Keratinocyte (primary cell): ENCODE measurements at regions not wholly inside any gene's neighbourhood (a gene's known extent, or its start where the extent isn't known, plus 50 kb on each side); places are given as distances from the start of the nearest gene placed in this dataset.

Experiments used
- DNase-seq: peaks from one replicate; pipeline ENCODE4 v3.0.0-alpha.2; 2011; ENCODE audit warnings: low read depth, missing footprints, low spot score
- FAIRE-seq: peaks from 2 replicates; lab custom pipeline; 2011; peaks lifted over from hg19 to GRCh38; lab: Jason Lieb, UNC
- H2AFZ ChIP-seq: 2 replicates; pipeline ENCODE4 v1.6.0; 2012; ENCODE audit warnings: low read length, control low read depth, inconsistent platforms; ENCODE audit not compliant: control insufficient read depth
- H3K27ac ChIP-seq: 2 replicates; pipeline ENCODE4 v1.5.1; 2011; ENCODE audit warnings: low read length; ENCODE audit not compliant: control insufficient read depth, insufficient read depth
- H3K27me3 ChIP-seq: 3 replicates; pipeline ENCODE4 v1.6.0; 2011; ENCODE audit warnings: low read length; ENCODE audit not compliant: control insufficient read depth, insufficient read depth; ENCODE audit errors: extremely low read depth
- H3K36me3 ChIP-seq, 2 experiments: 2 replicates in 1 of 2; 3 replicates in 1 of 2; pipeline ENCODE4 v1.5.1; 2011; ENCODE audit warnings: low read length in 2 of 2, mild to moderate bottlenecking in 1 of 2; ENCODE audit not compliant: control insufficient read depth in 2 of 2, insufficient read depth in 2 of 2; ENCODE audit errors: extremely low read depth in 1 of 2
- H3K4me1 ChIP-seq: 3 replicates; pipeline ENCODE4 v1.5.1; 2011; ENCODE audit warnings: low read length; ENCODE audit not compliant: control insufficient read depth, insufficient read depth; ENCODE audit errors: extremely low read depth
- H3K4me2 ChIP-seq: 3 replicates; pipeline ENCODE4 v1.6.0; 2011; ENCODE audit warnings: low read depth, low read length; ENCODE audit not compliant: control insufficient read depth, insufficient read depth; ENCODE audit errors: extremely low read depth
- H3K4me3 ChIP-seq, 3 experiments: fragments of 200-600 bp in 1 of 3; sonication (generic) in 1 of 3; 2 replicates in 2 of 3; 3 replicates in 1 of 3; pipeline ENCODE4 v1.5.1; 2011 to 2016; ENCODE audit warnings: low read length in 3 of 3, mild to moderate bottlenecking in 3 of 3, control low read depth in 2 of 3, inconsistent platforms in 1 of 3, low read depth in 1 of 3, mixed read lengths in 1 of 3, mixed run types in 1 of 3, moderate library complexity in 1 of 3; ENCODE audit not compliant: control insufficient read depth in 2 of 3, insufficient read depth in 2 of 3; ENCODE audit errors: extremely low read depth in 1 of 3
- H3K79me2 ChIP-seq: 2 replicates; pipeline ENCODE4 v1.6.0; 2012; ENCODE audit warnings: low read length; ENCODE audit not compliant: control insufficient read depth, insufficient read depth
- H3K9ac ChIP-seq: 3 replicates; pipeline ENCODE4 v1.6.0; 2011; ENCODE audit warnings: low read length; ENCODE audit not compliant: control insufficient read depth, insufficient read depth; ENCODE audit errors: extremely low read depth
- H3K9me1 ChIP-seq: 3 replicates; pipeline ENCODE4 v1.6.0; 2011; ENCODE audit warnings: low read length; ENCODE audit not compliant: control insufficient read depth, insufficient read depth; ENCODE audit errors: extremely low read depth
- H3K9me3 ChIP-seq: 2 replicates; pipeline ENCODE4 v1.5.1; 2012; ENCODE audit warnings: low read depth, low read length; ENCODE audit not compliant: control insufficient read depth
- H4K20me1 ChIP-seq: 3 replicates; pipeline ENCODE4 v1.6.0; 2011; ENCODE audit warnings: low read length; ENCODE audit not compliant: control insufficient read depth, insufficient read depth; ENCODE audit errors: extremely low read depth
- EZH2 ChIP-seq: IDR thresholded peaks from one replicate; pipeline ENCODE4 v1.6.1; 2012; ENCODE audit warnings: inconsistent platforms, mild to moderate bottlenecking, low read length, moderate library complexity
- dilution Hi-C: fragments of 300-500 bp; cut with MboI; formaldehyde crosslinking; loops from one replicate; pipeline ENCODE4 v1.7.0; 2020; ENCODE audit warnings: low sequenced_read_pairs; ENCODE audit not compliant: extremely low pct_ligation_motif_present
- TF ChIP-seq, protein P1 (sequence below), 3 experiments: IDR thresholded peaks in 1 of 3; conservative IDR thresholded peaks in 1 of 3; optimal IDR thresholded peaks in 1 of 3; 2 replicates in 2 of 3; 3 replicates in 1 of 3; pipeline versions ENCODE3 to v1.5.1; 2011; ENCODE audit warnings: low read length in 3 of 3, mild to moderate bottlenecking in 3 of 3, moderate library complexity in 2 of 3, control low read depth in 1 of 3, inconsistent platforms in 1 of 3; ENCODE audit not compliant: insufficient read depth in 2 of 3; ENCODE audit errors: extremely low read depth in 1 of 3

DNA sequence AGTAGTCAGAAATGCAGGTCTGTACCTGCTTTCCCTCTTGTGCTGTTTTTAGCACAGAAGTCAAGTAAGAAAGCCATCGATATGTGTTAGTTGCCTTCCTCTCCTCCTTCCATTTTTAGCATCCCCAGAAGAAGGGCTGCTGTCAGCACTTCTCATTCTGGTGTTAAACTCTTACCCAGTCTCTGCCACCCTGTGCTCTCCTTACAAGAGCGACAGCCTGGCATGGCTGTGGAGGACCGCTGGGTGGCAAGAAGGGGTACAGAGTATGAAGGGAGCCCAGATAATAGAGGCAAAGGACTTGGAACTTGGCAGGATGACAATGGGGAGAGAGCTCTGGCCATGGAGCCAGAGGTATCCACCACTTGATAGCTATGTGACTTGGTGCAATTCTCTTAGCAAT lies 103.5 kb downstream of the RPS24 start:
- FAIRE-seq (no peak), DNase-seq (no peak)
- Histone ChIP-seq H2AFZ (no peak overlapping the region), H3K27ac (no peak overlapping the region), H3K9ac (no peak overlapping the region), H3K27me3 (no peaks in the 10 kb centered on the region), H3K9me1 (no peaks in the 10 kb centered on the region), H3K36me3 (no peaks in the 10 kb centered on the region), H3K4me2 (no peak overlapping the region), H3K79me2 (no peaks in the 10 kb centered on the region), H4K20me1 (no peaks in the 10 kb centered on the region), H3K4me3 (no peak overlapping the region), H3K4me1 (peaks cover 4% of the 10 kb centered on the region), H3K9me3 (no peaks in the 10 kb centered on the region)
- TF ChIP-seq EZH2: no peak
- TF ChIP-seq, protein P1, sequence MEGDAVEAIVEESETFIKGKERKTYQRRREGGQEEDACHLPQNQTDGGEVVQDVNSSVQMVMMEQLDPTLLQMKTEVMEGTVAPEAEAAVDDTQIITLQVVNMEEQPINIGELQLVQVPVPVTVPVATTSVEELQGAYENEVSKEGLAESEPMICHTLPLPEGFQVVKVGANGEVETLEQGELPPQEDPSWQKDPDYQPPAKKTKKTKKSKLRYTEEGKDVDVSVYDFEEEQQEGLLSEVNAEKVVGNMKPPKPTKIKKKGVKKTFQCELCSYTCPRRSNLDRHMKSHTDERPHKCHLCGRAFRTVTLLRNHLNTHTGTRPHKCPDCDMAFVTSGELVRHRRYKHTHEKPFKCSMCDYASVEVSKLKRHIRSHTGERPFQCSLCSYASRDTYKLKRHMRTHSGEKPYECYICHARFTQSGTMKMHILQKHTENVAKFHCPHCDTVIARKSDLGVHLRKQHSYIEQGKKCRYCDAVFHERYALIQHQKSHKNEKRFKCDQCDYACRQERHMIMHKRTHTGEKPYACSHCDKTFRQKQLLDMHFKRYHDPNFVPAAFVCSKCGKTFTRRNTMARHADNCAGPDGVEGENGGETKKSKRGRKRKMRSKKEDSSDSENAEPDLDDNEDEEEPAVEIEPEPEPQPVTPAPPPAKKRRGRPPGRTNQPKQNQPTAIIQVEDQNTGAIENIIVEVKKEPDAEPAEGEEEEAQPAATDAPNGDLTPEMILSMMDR (optimal IDR thresholded peaks at IDR 0.05 in 1 of 3, IDR thresholded peaks at IDR 0.05 in 1 of 3, conservative IDR thresholded peaks at IDR 0.05 in 1 of 3; ENCODE audit: extremely low read depth in 1 of 3, insufficient read depth in 2 of 3, low read length in 3 of 3): no peak
- dilution Hi-C loops: no loop called here

DNA sequence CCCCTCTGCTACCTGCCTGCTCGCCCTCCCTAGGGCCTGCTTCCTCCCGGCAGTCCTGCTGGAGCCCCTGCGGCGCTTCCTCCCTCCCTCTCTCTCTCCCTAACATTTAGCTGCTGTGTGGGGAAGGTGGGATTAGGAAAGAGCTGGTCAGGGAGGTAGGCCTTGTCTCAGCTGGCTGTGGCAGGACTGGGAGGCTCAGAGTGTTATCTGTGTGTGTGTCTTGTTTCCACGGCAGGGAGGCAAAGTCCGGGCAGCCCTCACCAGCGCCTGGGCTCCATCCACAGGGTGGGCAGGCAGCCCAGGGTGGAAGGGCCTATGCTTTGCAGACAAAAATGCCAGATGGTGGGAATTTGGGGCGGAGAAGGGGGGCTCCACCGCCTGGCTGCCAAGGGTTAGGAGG lies 105.7 kb downstream of the RPS24 start:
- H3K9ac ChIP-seq: no peak overlapping the region
- H3K4me1 ChIP-seq: peaks cover 4% of the 10 kb centered on the region
- no peaks in the 10 kb centered on the region for H3K27me3 ChIP-seq
- H4K20me1 ChIP-seq: no peaks in the 10 kb centered on the region
- H3K4me3 ChIP-seq: no peak overlapping the region
- no peak for DNase-seq
- no peaks in the 10 kb centered on the region for H3K9me1 ChIP-seq
- dilution Hi-C loops: no loop called here
- no peak overlapping the region for H3K4me2 ChIP-seq
- no peak overlapping the region for H2AFZ ChIP-seq
- H3K9me3 ChIP-seq: no peaks in the 10 kb centered on the region
- no peak for TF ChIP-seq EZH2
- TF ChIP-seq, protein P1 (optimal IDR thresholded peaks at IDR 0.05 in 1 of 3, IDR thresholded peaks at IDR 0.05 in 1 of 3, conservative IDR thresholded peaks at IDR 0.05 in 1 of 3; ENCODE audit: extremely low read depth in 1 of 3, insufficient read depth in 2 of 3, low read length in 3 of 3): no peak
- no peaks in the 10 kb centered on the region for H3K36me3 ChIP-seq
- no peak for FAIRE-seq
- no peaks in the 10 kb centered on the region for H3K79me2 ChIP-seq
- H3K27ac ChIP-seq: no peak overlapping the region
